ENCODE measurements at regions not wholly inside any gene's neighbourhood (a gene's known extent, or its start where the extent isn't known, plus 50 kb on each side); places are given as distances from the start of the nearest gene placed in this dataset.

DNA sequence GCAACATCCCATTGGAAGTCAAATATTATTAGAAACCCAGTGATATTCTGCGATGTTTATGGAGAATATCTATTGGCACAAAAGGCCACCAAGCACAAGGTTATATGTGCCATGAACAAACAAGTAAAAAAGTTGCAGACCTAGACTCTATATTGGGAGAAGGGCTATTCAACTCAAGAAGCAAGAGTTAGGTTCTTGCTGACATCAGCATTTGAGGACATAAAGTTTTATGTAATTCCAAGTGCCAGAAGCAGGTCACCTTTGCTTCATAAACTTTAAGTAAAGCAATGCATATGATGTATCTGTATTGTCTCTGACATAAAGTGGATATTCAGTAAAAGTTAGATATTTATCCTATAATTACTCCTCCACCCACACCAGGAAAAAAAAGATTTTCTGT is 71.1 kb downstream of the MAGEB10 start:
- TF ChIP-seq, protein P1, sequence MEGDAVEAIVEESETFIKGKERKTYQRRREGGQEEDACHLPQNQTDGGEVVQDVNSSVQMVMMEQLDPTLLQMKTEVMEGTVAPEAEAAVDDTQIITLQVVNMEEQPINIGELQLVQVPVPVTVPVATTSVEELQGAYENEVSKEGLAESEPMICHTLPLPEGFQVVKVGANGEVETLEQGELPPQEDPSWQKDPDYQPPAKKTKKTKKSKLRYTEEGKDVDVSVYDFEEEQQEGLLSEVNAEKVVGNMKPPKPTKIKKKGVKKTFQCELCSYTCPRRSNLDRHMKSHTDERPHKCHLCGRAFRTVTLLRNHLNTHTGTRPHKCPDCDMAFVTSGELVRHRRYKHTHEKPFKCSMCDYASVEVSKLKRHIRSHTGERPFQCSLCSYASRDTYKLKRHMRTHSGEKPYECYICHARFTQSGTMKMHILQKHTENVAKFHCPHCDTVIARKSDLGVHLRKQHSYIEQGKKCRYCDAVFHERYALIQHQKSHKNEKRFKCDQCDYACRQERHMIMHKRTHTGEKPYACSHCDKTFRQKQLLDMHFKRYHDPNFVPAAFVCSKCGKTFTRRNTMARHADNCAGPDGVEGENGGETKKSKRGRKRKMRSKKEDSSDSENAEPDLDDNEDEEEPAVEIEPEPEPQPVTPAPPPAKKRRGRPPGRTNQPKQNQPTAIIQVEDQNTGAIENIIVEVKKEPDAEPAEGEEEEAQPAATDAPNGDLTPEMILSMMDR (IDR thresholded peaks at IDR 0.05): no peak
- no peak for TF ChIP-seq EP300 (IDR thresholded peaks at IDR 0.05)
- TF ChIP-seq POLR2A (IDR thresholded peaks at IDR 0.05): no peak
- no peak for TF ChIP-seq POLR2AphosphoS5 (IDR thresholded peaks at IDR 0.05)
